ENCODE measurements at regions not wholly inside any gene's neighbourhood (a gene's known extent, or its start where the extent isn't known, plus 50 kb on each side); places are given as distances from the start of the nearest gene placed in this dataset.

GRCh38 chr18:44370861-44371260 is 309.8 kb upstream of the SETBP1 start:
- TF ChIP-seq EZH2 (IDR thresholded peaks at IDR 0.05) (no peak), CTCF (IDR thresholded peaks at IDR 0.05) (no peak)

Measured in neural progenitor cell (in vitro differentiated cells).